ENCODE measurements at regions not wholly inside any gene's neighbourhood (a gene's known extent, or its start where the extent isn't known, plus 50 kb on each side); places are given as distances from the start of the nearest gene placed in this dataset.
"Not testable (repeated sequence)": the region's sequence is repeated elsewhere in the genome, so short reads cannot be mapped to it uniquely, and the experiment has no call there.

DNA sequence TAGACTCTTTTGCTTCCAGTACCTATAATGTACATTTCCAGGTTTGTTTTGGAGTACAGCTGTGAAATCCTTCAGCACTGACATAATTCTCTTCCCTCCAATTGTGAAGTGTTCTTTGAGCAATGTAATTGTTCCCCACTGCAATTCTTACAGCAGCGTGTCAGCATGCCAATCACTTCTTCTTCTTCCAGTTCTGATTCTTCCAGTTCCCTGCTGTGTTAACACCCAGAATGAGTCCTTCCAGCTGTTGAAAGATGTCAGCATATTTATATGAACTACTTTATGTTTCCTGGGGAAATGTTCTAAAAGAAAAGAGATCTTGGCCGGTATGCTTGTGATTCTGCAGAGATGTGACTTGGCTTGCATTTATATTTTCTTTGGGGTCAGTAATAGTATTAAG is 213.9 kb downstream of the UNC5CL start:
- TF ChIP-seq, protein P1, sequence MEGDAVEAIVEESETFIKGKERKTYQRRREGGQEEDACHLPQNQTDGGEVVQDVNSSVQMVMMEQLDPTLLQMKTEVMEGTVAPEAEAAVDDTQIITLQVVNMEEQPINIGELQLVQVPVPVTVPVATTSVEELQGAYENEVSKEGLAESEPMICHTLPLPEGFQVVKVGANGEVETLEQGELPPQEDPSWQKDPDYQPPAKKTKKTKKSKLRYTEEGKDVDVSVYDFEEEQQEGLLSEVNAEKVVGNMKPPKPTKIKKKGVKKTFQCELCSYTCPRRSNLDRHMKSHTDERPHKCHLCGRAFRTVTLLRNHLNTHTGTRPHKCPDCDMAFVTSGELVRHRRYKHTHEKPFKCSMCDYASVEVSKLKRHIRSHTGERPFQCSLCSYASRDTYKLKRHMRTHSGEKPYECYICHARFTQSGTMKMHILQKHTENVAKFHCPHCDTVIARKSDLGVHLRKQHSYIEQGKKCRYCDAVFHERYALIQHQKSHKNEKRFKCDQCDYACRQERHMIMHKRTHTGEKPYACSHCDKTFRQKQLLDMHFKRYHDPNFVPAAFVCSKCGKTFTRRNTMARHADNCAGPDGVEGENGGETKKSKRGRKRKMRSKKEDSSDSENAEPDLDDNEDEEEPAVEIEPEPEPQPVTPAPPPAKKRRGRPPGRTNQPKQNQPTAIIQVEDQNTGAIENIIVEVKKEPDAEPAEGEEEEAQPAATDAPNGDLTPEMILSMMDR (conservative IDR thresholded peaks at IDR 0.05; ENCODE audit: low read length) = no peak
- DNase-seq (ENCODE audit: low read depth) = no peak
- no peak overlapping the region for H3K4me3 ChIP-seq (ENCODE audit: low read length)

DNA sequence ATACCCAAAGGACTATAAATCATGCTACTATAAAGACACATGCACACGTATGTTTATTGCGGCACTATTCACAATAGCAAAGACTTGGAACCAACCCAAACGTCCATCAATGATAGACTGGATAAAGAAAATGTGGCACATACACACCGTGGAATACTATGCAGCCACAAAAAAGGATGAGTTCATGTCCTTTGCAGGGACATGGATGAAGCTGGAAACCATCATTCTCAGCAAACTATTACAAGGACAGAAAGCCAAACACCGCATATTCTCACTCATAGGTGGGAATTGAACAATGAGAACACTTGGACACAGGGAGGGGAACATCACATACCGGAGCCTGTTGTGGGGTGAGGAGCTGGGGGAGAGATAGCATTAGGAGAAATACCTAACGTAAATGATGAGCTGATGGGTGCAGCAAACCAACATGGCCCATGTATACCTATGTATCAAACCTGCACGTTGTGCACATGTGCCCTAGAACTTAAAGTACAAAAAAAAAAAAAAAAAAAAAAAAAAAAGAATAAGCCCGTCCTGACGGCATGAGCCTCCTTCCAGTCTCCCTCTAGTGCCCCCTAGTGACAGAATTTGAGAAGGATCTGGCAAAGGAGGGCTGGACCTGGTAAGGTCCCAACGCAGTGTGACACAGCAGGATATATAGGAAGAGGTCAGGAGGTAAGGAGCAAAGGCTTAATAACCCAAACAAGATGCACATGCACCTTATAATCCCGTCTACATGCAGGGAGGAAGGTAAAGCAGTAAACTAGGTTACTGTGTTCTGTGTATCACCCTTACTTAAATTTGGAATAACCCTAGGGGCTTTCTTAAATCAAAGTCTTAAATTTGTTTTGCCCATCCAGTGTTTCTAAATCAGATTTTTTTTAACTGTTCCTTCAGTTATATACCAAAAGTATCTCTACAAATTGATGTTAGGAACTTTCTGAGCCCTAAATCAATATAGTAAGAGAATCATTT is 214.8 kb downstream of the UNC5CL start:
- TF ChIP-seq, protein P1 (conservative IDR thresholded peaks at IDR 0.05; ENCODE audit: low read length) = peak; percentile 74
- peak; percentile 61 for DNase-seq (ENCODE audit: low read depth)
- not testable (repeated sequence) for H3K4me3 ChIP-seq (ENCODE audit: low read length)

DNA sequence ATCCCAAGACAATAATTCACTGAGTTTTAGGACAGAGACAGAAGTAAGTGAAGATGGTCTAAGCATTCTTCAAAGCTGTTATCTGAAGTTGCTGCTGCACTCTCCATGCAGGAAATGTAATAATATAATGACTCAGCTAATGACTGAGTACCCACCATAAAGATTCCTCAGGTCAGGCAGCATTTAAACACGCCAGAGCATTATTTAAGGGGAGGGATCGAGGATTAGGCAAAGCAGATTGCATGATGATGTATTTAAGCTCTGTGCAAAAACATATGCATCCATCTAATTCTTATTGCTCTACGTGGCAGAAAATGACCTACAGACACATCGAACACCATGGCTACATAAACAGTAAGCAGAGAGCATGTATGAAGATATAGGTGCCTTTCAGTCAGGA is 216.4 kb downstream of the UNC5CL start:
- peak; percentile 39 for DNase-seq (ENCODE audit: low read depth)
- TF ChIP-seq, protein P1 (conservative IDR thresholded peaks at IDR 0.05; ENCODE audit: low read length) = no peak
- H3K4me3 ChIP-seq (ENCODE audit: low read length) = no peak overlapping the region

DNA sequence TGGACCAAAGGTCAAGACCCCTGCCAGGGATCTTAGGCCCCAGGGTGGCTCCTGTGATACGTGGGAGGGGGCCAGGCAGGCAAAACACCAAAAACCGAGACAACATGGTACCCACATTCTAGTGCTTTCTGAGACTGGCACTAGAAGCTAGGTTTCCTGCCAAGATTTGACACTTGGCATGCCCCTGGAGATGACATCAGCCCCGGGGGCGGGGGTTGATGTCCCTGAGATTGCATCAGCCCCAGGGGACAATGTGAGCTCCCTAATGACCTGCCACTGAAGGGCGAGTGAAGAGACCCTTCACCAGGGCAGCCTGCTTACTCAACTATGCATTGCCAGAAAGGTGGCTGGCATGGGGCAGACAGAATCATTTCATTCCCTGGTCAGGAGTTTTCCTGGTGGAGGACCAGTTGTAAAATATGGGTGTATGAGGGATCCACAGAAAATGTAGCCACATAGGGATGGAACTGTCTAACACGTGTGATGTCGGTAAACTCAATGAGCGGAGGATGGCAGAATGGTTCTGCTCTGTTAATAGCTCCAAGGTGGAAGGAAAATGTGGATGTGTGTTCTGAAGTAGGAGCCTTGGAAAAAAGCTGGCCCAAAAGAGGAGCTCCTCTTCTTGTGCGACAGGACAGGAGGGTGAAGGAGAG is 219.7 kb downstream of the UNC5CL start:
- no peak overlapping the region for H3K4me3 ChIP-seq (ENCODE audit: low read length)
- DNase-seq (ENCODE audit: low read depth) = peak; percentile 17
- TF ChIP-seq, protein P1 (conservative IDR thresholded peaks at IDR 0.05; ENCODE audit: low read length) = no peak

DNA sequence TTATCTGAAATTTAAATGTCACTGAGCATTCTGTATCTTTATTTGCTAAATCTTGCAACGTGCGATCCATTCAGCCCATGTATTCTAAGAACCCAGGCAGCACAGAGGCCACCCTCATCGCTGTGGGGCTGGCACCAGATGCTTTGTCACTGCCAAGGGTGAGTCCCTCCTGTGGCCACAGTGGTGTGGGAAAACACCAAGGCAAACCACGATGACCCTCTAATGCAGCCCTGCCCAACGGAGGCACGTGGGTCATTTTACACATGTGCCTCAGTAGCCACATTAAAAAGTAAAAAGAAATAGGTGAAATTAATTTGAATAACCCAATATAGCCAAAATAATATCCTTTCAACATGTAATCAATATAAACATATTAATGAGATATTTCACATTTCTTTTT is 221.7 kb downstream of the UNC5CL start:
- DNase-seq (ENCODE audit: low read depth) = no peak
- no peak overlapping the region for H3K4me3 ChIP-seq (ENCODE audit: low read length)
- TF ChIP-seq, protein P1 (conservative IDR thresholded peaks at IDR 0.05; ENCODE audit: low read length) = no peak

DNA sequence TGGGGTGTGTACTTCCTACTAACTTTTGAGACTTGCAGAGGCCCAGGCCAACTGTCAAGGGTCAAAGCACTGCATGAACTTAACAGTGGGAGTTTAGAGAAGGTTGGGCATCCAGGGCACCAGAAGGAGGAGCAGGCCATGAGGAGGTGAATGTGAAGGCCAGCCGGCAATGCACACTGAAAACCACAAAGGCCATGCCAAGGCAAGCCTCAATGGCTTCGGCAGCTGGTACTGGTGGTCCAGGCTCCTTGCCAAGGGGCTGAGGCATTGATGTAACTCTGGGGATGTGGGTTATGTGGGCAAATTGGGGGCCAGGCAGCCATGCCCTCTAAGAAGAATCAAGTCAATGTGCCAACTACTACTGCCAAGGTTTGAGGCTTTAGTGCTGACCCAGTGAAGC is 222.4 kb downstream of the UNC5CL start:
- TF ChIP-seq, protein P1 (conservative IDR thresholded peaks at IDR 0.05; ENCODE audit: low read length) = no peak
- DNase-seq (ENCODE audit: low read depth) = no peak

More for the DNA sequence above, 222.4 kb downstream of the UNC5CL start:
- no peak overlapping the region for H3K4me3 ChIP-seq (ENCODE audit: low read length)
